EL (cell line): ENCODE measurements at regions not wholly inside any gene's neighbourhood (a gene's known extent, or its start where the extent isn't known, plus 50 kb on each side); places are given as distances from the start of the nearest gene placed in this dataset.

ENCODE experiments used
- DNase-seq: peaks from one replicate; pipeline ENCODE4 v3.0.0-alpha.2; 2016

GRCh38 chr6:147869201-147869600, 360.7 kb downstream of the SAMD5 start:
- no peak for DNase-seq

- no peak for DNase-seq
Observed at GRCh38 chr6:147869869-147870268, 361.4 kb downstream of the SAMD5 start.

DNA sequence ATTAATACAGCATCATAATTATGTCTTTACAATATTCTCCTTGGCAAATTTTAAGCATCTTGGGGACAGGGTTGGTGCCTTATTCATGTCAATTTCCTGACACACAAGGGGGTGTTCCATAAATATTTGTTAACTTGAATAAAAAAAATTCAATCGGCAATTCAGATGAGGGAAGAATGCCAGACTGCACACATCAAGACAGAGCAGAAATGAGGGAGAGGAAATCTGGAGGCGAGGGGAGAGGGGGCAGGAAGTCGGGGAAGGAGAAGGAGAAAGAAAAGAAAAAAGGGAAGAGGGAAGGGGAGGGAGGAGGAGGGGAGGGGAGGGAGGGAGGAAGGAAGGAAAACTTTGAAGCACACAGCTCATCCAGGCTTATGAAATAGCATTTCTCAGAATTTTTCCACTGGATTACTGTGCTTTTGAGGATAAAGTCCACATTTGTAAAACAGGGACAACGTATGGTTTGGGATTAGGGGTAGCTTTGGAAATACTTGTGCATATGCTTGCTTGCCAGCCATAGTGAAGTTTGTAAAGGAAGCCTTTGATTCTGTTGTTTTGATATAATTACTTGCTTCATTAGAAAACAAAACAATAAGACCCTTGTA, 362.1 kb downstream of the SAMD5 start:
- DNase-seq: no peak

DNA sequence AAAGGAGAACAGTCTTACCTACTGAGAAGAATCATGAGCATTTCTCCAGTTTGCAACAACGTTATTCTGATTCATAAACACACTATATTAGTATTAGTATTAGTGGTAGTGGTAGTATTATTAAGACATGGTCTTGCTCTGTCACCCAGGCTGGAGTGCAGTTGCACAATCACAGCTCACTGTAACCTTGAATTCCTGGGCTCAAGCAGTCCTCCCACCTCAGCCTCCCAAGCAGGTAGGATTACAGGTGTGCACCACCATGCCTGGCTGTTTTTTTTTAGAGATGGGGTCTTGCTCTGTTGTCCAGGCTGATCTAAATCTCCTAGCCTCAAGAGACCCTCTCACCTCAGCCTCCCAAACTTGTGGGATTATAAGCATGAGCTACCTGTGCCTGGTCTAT, 363.5 kb downstream of the SAMD5 start:
- no peak for DNase-seq

- DNase-seq: no peak
Observed at GRCh38 chr6:147873816-147874215, 365.3 kb downstream of the SAMD5 start.

DNA sequence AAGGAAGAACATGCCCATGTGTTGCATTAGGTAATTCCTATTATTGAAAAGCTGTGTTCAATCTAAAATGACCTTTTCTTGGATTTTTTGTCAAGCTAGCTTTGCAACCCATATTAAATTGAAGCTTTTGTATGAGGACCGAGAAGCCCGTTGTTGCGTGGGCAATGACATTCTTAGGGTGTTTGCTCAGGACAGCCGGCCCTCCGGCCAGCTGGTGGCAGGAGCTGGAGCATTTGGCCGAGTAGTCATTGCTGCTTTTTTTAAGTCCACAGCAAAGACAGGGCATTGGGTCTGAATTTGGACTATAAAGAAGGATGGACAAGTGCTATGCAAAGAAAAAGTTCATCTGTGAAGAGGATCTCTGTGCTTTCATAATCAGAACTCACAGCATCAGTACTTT, 365.8 kb downstream of the SAMD5 start:
- DNase-seq: no peak

GRCh38 chr6:147879031-147879580, 370.6 kb downstream of the SAMD5 start:
- DNase-seq: no peak

DNA sequence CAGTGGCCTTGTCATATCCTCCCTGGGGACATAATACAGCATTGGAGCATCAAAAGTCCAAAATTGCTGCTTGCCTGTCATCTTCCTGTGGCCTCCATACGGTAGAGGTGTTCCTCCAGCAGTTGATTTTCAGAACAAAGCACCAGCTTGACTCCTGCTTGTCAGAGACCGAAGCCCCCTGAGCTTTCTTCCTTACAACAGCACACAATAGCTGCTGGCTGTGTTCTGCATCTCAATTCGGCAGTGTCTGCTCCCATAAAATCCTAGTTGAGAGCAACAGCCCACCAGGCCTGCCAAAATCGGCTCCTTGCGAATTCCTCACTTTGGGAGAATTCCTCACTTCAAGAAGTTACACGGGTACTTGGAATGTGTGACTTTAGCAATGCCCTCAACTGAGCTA, 372.9 kb downstream of the SAMD5 start:
- DNase-seq: no peak

DNA sequence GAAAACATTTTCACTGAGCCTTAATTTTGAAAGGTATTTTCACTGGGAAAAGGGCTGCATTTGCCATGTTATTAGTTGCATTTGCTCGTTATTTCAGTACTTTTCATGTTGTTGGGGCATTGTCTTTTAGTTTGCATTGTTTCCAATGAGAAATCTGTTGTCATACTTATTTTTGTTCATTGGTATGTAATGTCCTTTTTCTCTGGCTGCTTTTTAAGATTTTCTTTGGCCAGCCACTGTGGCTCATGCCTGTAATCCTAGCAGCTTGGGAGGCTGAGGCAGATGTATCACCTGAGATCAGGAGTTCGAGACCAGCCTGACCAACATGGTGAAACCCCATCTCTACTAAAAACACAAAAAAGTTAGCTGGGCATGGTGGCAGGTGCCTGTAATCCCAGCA, 379.9 kb downstream of the SAMD5 start:
- DNase-seq: no peak

- DNase-seq: no peak
Observed at GRCh38 chr6:147891671-147892070, 383.2 kb downstream of the SAMD5 start.

DNA sequence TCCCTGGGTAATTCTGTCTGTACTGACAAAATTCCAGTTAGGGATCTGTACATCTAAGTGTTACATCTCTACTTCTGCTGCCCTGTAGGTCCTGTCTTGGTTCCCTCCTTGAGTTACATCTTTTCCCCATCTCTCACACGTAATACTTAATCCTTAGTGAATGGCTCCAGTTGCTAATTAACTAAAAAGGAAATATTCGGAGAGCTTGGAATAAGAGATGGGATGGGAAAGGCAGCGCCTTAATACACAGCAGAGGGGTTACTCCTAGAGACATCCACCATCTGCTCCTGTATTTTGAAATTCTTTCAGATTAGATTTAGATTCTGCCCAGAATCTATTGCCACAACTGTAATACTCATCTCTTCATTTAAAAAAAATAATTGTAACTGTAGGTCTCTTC, 384.0 kb downstream of the SAMD5 start:
- DNase-seq: no peak

GRCh38 chr6:147895272-147895671, 386.8 kb downstream of the SAMD5 start:
- no peak for DNase-seq

DNA sequence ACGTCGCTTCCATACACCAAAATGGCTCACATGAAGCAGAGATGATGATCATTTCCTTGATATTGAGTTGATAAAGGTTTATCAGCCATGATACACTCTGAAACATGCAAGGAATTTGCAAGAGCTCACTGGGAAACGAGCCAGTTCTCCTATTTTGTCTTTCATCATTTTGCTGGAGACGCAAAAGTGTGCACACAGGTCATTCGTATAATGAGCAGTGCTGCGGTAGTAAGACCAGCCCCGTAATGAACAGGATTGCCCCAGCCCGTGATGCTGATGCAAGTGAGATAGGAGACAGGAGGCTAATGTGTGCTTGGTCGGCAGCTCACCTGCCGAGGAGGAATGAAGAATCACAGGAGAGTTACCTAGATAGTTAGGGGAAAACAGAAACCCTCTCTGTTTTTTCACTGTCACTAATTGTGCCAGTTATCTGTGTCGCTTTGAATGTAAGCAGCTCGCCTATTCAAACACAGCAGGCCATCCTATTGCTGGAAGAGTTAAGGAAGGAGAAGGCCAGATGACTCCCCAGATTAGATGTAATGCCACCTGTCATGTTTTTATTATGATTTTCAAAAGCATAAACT, 391.8 kb downstream of the SAMD5 start:
- DNase-seq: no peak

- no peak for DNase-seq
Observed at GRCh38 chr6:147903321-147903720, 394.8 kb downstream of the SAMD5 start.

- no peak for DNase-seq
Observed at GRCh38 chr6:147903931-147904330, 395.4 kb downstream of the SAMD5 start.

- no peak for DNase-seq
Observed at GRCh38 chr6:147904416-147904815, 395.9 kb downstream of the SAMD5 start.

- peak; percentile 55 for DNase-seq
Observed at GRCh38 chr6:147905711-147906110, 397.2 kb downstream of the SAMD5 start.

- peak; percentile 61 for DNase-seq
Observed at GRCh38 chr6:147906361-147906760, 397.9 kb downstream of the SAMD5 start.

DNA sequence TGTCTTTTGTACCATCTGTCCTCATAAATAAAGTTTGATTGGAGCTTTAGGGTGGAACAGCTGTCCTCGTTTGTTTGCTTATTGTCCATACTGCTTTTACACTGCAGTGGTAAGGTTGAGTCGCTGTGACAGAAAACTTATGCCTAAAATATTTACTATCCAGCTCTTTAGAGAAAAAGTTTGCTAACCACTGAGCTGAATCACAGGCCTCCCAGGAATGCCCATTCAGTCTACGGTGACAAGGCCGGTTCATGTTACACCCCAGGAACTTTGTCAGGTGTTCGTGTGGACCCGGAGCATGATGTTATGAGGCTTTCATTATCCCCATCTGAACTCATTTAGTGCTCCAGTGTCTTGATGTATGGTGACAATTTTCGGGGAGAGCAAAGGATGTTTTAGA, 401.1 kb downstream of the SAMD5 start:
- peak; percentile 39 for DNase-seq

DNA sequence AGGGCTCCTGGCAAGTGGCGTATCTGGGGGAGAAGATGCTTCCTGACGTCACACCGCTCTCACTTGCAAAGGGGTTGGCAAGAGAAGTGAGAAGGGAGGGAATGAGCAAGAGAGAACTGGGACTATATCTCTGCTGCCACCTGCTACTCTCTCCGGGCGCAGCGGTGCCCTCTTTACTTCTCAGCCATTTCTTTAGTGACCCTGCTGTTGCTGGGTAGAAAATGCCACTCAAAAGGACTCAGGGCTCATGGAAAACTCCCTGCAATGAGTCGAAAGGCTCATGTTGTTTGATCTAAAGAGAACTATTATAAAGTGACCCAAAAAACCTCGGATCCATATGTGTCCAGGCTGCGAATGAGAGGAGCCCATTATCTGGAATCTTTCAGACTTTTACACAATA, 401.8 kb downstream of the SAMD5 start:
- DNase-seq: no peak

DNA sequence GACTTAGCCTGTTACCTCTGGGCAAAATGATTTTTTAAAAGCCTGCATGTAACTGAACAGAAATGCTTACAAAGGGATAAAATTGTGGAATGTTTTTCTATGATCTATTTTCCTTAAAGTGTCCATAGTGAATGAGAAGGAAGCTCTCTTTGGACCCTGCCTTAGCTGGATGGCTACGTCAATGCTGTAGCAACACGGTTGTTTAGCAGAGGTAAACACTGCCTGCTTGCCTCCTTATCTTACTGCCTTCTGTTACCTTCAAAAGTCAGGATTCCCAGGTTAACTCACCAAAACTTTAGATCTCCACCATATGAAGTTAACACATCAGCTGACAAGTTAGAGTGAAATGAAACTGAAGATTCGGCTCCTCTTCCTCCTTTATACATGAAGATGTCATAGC, 402.6 kb downstream of the SAMD5 start:
- no peak for DNase-seq

- DNase-seq: no peak
Observed at GRCh38 chr6:147911686-147912085, 403.2 kb downstream of the SAMD5 start.

- no peak for DNase-seq
Observed at GRCh38 chr6:147922799-147923198, 414.3 kb downstream of the SAMD5 start.

GRCh38 chr6:147924598-147924997, 416.1 kb downstream of the SAMD5 start:
- no peak for DNase-seq

DNA sequence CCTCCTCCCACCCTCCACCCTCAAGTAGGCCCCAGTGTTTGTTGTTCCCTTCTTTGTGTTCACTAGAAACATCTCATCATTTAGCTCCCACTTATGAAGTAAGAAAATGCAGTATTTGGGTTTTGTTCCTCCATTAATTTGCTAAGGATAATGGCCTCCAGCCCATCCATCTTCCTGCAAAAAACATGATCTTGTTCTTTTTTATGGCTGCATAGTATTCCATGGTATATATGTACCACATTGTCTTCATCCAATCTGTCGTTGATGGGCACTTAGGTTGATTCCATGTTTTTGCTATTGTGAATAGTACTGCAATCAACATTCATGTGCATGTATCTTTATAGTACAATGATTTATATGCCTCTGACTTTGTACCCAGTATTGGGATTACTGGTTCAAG, 416.8 kb upstream of the SASH1 start:
- DNase-seq: no peak
